Loucy (cell line): ENCODE measurements at regions not wholly inside any gene's neighbourhood (a gene's known extent, or its start where the extent isn't known, plus 50 kb on each side); places are given as distances from the start of the nearest gene placed in this dataset.

Source experiments
- EZH2phosphoT487 ChIP-seq: fragments of 200-600 bp; IDR thresholded peaks from 2 replicates; pipeline ENCODE4 v1.6.1; 2018; ENCODE audit warnings: antibody characterized with exemption, mild to moderate bottlenecking, moderate library complexity, borderline replicate concordance
- TF ChIP-seq, protein P1 (sequence below): fragments of 200-600 bp; sonication (generic); conservative IDR thresholded peaks from 2 replicates; pipeline ENCODE4 v1.5.1; 2014; ENCODE audit warnings: mild to moderate bottlenecking, antibody characterized with exemption, low read length

DNA sequence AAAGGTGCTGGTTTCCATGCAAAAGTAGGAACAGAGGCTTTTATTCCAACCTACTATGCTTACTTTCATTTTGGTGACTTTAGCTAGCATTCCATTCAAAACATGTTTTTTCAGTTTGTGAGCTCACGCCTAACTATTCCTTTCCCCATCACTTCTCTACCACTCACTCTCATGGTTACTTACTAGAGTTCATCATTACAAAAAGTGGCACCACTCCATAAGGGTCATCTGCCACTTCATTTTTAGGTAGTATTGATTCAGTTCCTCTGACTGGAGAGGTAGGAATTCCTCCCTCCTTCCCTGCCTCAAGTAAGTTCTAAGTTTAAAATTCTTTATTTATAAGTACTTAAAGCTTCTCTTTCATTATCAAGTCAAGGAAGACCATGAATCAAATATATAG is 543.1 kb downstream of the HTR7 start:
- TF ChIP-seq, protein P1, sequence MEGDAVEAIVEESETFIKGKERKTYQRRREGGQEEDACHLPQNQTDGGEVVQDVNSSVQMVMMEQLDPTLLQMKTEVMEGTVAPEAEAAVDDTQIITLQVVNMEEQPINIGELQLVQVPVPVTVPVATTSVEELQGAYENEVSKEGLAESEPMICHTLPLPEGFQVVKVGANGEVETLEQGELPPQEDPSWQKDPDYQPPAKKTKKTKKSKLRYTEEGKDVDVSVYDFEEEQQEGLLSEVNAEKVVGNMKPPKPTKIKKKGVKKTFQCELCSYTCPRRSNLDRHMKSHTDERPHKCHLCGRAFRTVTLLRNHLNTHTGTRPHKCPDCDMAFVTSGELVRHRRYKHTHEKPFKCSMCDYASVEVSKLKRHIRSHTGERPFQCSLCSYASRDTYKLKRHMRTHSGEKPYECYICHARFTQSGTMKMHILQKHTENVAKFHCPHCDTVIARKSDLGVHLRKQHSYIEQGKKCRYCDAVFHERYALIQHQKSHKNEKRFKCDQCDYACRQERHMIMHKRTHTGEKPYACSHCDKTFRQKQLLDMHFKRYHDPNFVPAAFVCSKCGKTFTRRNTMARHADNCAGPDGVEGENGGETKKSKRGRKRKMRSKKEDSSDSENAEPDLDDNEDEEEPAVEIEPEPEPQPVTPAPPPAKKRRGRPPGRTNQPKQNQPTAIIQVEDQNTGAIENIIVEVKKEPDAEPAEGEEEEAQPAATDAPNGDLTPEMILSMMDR: no peak
- no peak for TF ChIP-seq EZH2phosphoT487
